Ovary (tissue), 7 donors: ENCODE measurements at regions not wholly inside any gene's neighbourhood (a gene's known extent, or its start where the extent isn't known, plus 50 kb on each side); places are given as distances from the start of the nearest gene placed in this dataset.

Source experiments
- DNase-seq, 5 donors: peaks; one replicate each; pipeline ENCODE4 v3.0.0-alpha.2; 2019 to 2020
- H3K27ac ChIP-seq, 2 donors: fragments of 200-600 bp; one replicate each; pipeline versions ENCODE4 v1.5.1 to v1.8.0; 2019 to 2022
- H3K27me3 ChIP-seq: fragments of 200-600 bp; one replicate; pipeline ENCODE4 v1.8.0; 2022
- H3K36me3 ChIP-seq: fragments of 200-600 bp; sonication (generic); one replicate; pipeline ENCODE4 v1.5.1; 2019
- H3K4me1 ChIP-seq: one replicate; pipeline ENCODE4 v1.8.1; 2013; ENCODE audit warnings: mild to moderate bottlenecking, moderate library complexity; ENCODE audit not compliant: insufficient read depth
- H3K4me3 ChIP-seq: fragments of 200-600 bp; sonication (generic); one replicate; pipeline ENCODE4 v1.5.1; 2017
- H3K9me3 ChIP-seq, 2 donors: fragments of 200-600 bp in 1 of 2; sonication (generic) in 1 of 2; one replicate each; pipeline versions ENCODE4 v1.5.1 to v1.8.1; 2013 to 2019; ENCODE audit warnings: mild to moderate bottlenecking in 1 of 2, moderate library complexity in 1 of 2
- CTCF ChIP-seq, 3 donors: fragments of 450-650 bp in 2 of 3; fragments of 200-600 bp in 1 of 3; IDR thresholded peaks; one replicate each; pipeline versions ENCODE4 v1.5.1 to v1.8.0; 2016 to 2022; ENCODE audit warnings: antibody characterized with exemption in 3 of 3, mild to moderate bottlenecking in 1 of 3
- EP300 ChIP-seq: sonication (generic); formaldehyde crosslinking; IDR thresholded peaks from one replicate; pipeline ENCODE4 v1.6.1; 2017; ENCODE audit warnings: antibody characterized with exemption
- POLR2A ChIP-seq: fragments of 450-650 bp; IDR thresholded peaks from one replicate; pipeline ENCODE4 v1.6.1; 2017; ENCODE audit warnings: antibody characterized with exemption, mild to moderate bottlenecking, moderate library complexity
- WGBS, 3 donors: extraction: QIAGEN DNeasy Blood & Tissue Kit in 1 of 3; methylation state at CpG; one replicate each; pipeline versions ENCODE4 v1.1.5 to v1.1.7; 2013 to 2017; 5-methylcytosine and 5-hydroxymethylcytosine counted together
- intact Hi-C, 4 donors: fragments of 100-400 bp; cut with DNase I; formaldehyde crosslinking; loops; one replicate each; pipeline versions ENCODE4 v1.11.0 to v1.15.1; 2022 to 2023
- donor health status: DM: no; HTN: no; CAD: no; lungs with moderate emphysema.
- donor health status: DM: no; HTN: no; CAD: no.
- donor health status: Bipolar disorder and iron deficiency.
- donor health status: DM: no; HTN: no; CAD: no.
- donor health status: DM: yes; HTN: yes; CAD: no.

GRCh38 chr6:163952005-163952404 is 537.5 kb downstream of the QKI start:
- 92 to 94% (median 94%) methylated on average over 6 of the region's 6 CpGs for WGBS, 3 donors
- Histone ChIP-seq H3K27ac (no peak overlapping the region), H3K9me3 (no peaks in the 10 kb centered on the region), H3K4me1 (no peaks in the 10 kb centered on the region), H3K36me3 (no peaks in the 10 kb centered on the region), H3K27me3 (no peaks in the 10 kb centered on the region), H3K4me3 (no peak overlapping the region)
- TF ChIP-seq EP300 (no peak), CTCF (IDR thresholded peaks at IDR 0.05) (no peak), POLR2A (no peak)
- intact Hi-C loops = loop anchor here in 2 of 4 donors (10.0 kb wide), 1 partner anchor 527 kb away; no protein-coding TSS in a partner anchor
- DNase-seq = no peak

DNA sequence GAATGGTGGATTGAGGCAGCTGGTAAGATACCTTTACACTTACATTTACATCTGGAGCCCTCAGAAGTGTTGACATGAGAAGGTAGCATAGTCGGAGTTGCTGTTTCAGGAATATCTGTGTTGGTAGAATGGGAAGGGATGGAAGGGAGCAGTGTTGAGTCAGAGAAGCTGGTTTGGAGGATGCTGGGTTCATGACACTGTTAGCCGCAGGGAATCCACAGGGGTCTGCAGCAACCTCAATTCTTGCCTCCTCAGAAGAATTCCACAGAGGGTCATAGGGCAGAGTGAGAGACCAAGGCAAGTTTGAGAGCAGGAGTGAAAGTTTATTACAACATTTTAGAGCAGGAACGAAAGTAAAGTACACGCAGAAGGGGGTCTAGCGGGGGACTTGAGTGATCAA is 536.8 kb downstream of the QKI start:
- Histone ChIP-seq H3K4me1 (no peaks in the 10 kb centered on the region), H3K9me3 (no peaks in the 10 kb centered on the region), H3K4me3 (no peak overlapping the region), H3K36me3 (no peaks in the 10 kb centered on the region), H3K27me3 (no peaks in the 10 kb centered on the region), H3K27ac (no peak overlapping the region)
- 94 to 99% (median 96%) methylated on average over 5 of the region's 5 CpGs for WGBS, 3 donors
- no peak for DNase-seq
- intact Hi-C loops = loop anchor here in 2 of 4 donors (10.0 kb wide), 1 partner anchor 527 kb away; no protein-coding TSS in a partner anchor
- no peak for TF ChIP-seq EP300
- no peak for TF ChIP-seq POLR2A
- TF ChIP-seq CTCF (IDR thresholded peaks at IDR 0.05) = no peak

GRCh38 chr6:163950159-163950558 is 535.6 kb downstream of the QKI start:
- H3K27me3 ChIP-seq = no peaks in the 10 kb centered on the region
- TF ChIP-seq EP300 = no peak
- TF ChIP-seq POLR2A = no peak
- no peak for TF ChIP-seq CTCF (IDR thresholded peaks at IDR 0.05)
- H3K27ac ChIP-seq = no peak overlapping the region
- intact Hi-C loops = loop anchor here in 2 of 4 donors (10.0 kb wide), 1 partner anchor 525 kb away; no protein-coding TSS in a partner anchor
- no peaks in the 10 kb centered on the region for H3K4me1 ChIP-seq
- no peaks in the 10 kb centered on the region for H3K36me3 ChIP-seq
- no peaks in the 10 kb centered on the region for H3K9me3 ChIP-seq
- WGBS, 3 donors = 81 to 92% (median 83%) methylated on average over 3 of the region's 3 CpGs
- no peak overlapping the region for H3K4me3 ChIP-seq
- DNase-seq = no peak

DNA sequence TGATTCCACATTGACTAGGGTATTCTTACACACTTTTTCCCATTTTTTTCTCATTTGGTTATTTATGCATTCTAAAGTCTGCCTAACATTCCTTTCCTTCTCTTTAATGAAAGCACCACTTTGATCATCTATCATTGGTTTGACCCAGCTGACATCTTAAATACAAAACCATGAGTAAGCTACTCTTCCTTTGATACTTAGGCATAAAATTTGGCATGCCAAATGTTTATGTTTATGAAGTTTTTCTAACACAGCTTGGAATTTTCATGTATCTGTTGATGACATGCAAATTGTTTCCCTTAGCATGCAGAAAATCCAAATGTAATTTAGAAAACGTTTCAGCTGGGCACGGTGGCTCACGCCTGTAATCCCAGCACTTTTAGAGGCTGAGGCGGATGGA is 534.9 kb downstream of the QKI start:
- Histone ChIP-seq H3K27me3 (no peaks in the 10 kb centered on the region), H3K4me3 (no peak overlapping the region), H3K4me1 (no peaks in the 10 kb centered on the region), H3K9me3 (no peaks in the 10 kb centered on the region), H3K27ac (no peak overlapping the region), H3K36me3 (no peaks in the 10 kb centered on the region)
- no peak for DNase-seq
- intact Hi-C loops = no loop called here
- TF ChIP-seq CTCF (IDR thresholded peaks at IDR 0.05) (no peak), POLR2A (no peak)
- 25 to 53% (median 37%) methylated on average over 4 of the region's 4 CpGs for WGBS, 3 donors
